ENCODE measurements at regions not wholly inside any gene's neighbourhood (a gene's known extent, or its start where the extent isn't known, plus 50 kb on each side); places are given as distances from the start of the nearest gene placed in this dataset.
A peak's percentile ranks its signal among the peaks of the same experiment; 100 is the strongest.

DNA sequence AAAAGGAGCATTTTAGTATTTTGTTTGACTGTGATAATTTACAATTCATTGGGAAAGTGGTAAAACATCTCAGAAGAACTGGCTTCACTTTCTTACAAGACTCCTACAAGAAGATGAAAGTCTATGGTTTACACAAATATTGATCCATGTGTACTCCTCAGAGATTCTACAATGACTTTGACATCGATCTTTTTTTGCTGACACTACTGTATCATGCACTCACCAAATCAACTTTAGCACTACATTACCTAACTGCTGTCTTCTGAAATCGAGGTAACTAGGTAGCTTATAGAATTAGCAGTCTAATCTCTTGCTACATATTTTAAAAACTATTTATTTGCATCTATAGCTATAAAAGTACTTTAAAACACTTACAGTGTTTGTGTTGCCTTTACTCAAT, 757.6 kb downstream of the TBL1XR1 start:
- no peak for DNase-seq
- H3K27me3 ChIP-seq: no peaks in the 10 kb centered on the region
- no peak overlapping the region for H3K4me3 ChIP-seq
- H3K9me3 ChIP-seq (replicated peaks in 1 of 3): peaks cover 0 to 4% (median 0%) of the 10 kb centered on the region in 3 donors
- WGBS, 4 donors: 51 to 64% (median 59%) methylated on average over 2 of the region's 2 CpGs
- H3K36me3 ChIP-seq (replicated peaks in 1 of 2): no peaks in the 10 kb centered on the region
- TF ChIP-seq POLR2A (IDR thresholded peaks at IDR 0.05) (no peak), CTCF (IDR thresholded peaks at IDR 0.05) (no peak)
- H3K4me1 ChIP-seq (replicated peaks in 1 of 2): no peaks in the 10 kb centered on the region
- no peak overlapping the region for H3K27ac ChIP-seq
- intact Hi-C loops (cut with DNase I): no loop called here

DNA sequence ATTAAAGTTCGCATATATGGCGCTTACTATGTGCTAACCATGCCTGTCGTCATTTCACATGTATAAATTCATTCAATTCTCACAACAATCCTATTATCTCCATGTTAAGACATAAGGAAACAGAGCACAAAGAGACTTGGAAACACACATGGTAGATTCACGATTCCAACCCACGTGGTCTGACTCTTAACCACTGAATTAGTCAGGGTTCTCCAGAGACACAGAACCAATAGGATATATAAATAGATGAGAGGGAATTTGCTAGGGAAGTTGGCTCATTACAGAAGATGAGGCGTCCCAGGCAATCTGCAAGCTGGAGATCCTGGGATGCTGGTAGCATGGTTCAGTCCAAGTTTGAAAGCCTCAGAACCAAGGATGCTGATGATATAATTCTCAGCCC, 765.3 kb downstream of the TBL1XR1 start:
- no peaks in the 10 kb centered on the region for H3K9me3 ChIP-seq (replicated peaks in 1 of 3)
- TF ChIP-seq CTCF (IDR thresholded peaks at IDR 0.05) (no peak), POLR2A (IDR thresholded peaks at IDR 0.05) (no peak)
- intact Hi-C loops (cut with DNase I): no loop called here
- no peaks in the 10 kb centered on the region for H3K36me3 ChIP-seq (replicated peaks in 1 of 2)
- 62 to 71% (median 68%) methylated on average over 6 of the region's 6 CpGs for WGBS, 4 donors
- no peak for DNase-seq
- H3K27me3 ChIP-seq: no peaks in the 10 kb centered on the region
- H3K4me3 ChIP-seq: no peak overlapping the region
- no peak overlapping the region for H3K27ac ChIP-seq
- H3K4me1 ChIP-seq (replicated peaks in 1 of 2): no peaks in the 10 kb centered on the region

GRCh38 chr3:176431038-176431418, 766.3 kb downstream of the TBL1XR1 start:
- Histone ChIP-seq H3K27me3 (no peaks in the 10 kb centered on the region), H3K27ac (no peak overlapping the region), H3K9me3 (replicated peaks in 1 of 3) (no peaks in the 10 kb centered on the region), H3K4me3 (no peak overlapping the region), H3K4me1 (replicated peaks in 1 of 2) (no peaks in the 10 kb centered on the region), H3K36me3 (replicated peaks in 1 of 2) (no peaks in the 10 kb centered on the region)
- intact Hi-C loops (cut with DNase I): no loop called here
- TF ChIP-seq CTCF (IDR thresholded peaks at IDR 0.05): no peak
- no peak for TF ChIP-seq POLR2A (IDR thresholded peaks at IDR 0.05)
- DNase-seq: no peak
- 41 to 49% (median 45%) methylated on average over 5 of the region's 5 CpGs for WGBS, 4 donors

- no peak for TF ChIP-seq POLR2A (IDR thresholded peaks at IDR 0.05)
- peak; percentile 14 to 62 (median 42) for TF ChIP-seq CTCF (IDR thresholded peaks at IDR 0.05)
- Histone ChIP-seq H3K27ac (no peak overlapping the region), H3K4me3 (no peak overlapping the region), H3K4me1 (replicated peaks in 1 of 2) (no peaks in the 10 kb centered on the region), H3K27me3 (no peaks in the 10 kb centered on the region), H3K36me3 (replicated peaks in 1 of 2) (no peaks in the 10 kb centered on the region), H3K9me3 (replicated peaks in 1 of 3) (no peaks in the 10 kb centered on the region)
- DNase-seq: peak in 1 of 7 donors; percentile 2
- WGBS, 4 donors: 44 to 54% (median 46%) methylated on average over 2 of the region's 2 CpGs
- intact Hi-C loops (cut with DNase I): no loop called here
These were observed 766.8 kb downstream of the TBL1XR1 start for GRCh38 chr3:176430244-176431037.
